ENCODE measurements at regions not wholly inside any gene's neighbourhood (a gene's known extent, or its start where the extent isn't known, plus 50 kb on each side); places are given as distances from the start of the nearest gene placed in this dataset.

DNA sequence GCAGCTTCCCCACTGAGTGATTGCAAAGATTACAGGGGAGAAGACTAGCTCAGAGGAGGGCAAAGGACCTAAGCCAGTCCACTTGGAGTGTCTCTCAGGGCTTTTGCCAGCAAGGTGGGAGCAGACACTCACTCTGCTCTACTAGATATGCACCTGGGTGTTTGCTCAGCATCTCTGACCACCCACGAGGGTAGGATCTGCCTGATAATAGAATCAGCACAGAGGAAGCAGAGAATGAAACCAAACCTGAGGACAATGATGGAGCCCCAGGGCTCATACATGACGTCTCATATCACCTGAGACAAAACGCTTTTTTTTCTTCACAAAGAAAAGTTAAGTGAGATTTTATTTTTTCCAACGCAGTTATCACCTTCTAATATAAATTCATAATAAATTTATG is 79.4 kb downstream of the RRAGC start:
- TF ChIP-seq, protein P1, sequence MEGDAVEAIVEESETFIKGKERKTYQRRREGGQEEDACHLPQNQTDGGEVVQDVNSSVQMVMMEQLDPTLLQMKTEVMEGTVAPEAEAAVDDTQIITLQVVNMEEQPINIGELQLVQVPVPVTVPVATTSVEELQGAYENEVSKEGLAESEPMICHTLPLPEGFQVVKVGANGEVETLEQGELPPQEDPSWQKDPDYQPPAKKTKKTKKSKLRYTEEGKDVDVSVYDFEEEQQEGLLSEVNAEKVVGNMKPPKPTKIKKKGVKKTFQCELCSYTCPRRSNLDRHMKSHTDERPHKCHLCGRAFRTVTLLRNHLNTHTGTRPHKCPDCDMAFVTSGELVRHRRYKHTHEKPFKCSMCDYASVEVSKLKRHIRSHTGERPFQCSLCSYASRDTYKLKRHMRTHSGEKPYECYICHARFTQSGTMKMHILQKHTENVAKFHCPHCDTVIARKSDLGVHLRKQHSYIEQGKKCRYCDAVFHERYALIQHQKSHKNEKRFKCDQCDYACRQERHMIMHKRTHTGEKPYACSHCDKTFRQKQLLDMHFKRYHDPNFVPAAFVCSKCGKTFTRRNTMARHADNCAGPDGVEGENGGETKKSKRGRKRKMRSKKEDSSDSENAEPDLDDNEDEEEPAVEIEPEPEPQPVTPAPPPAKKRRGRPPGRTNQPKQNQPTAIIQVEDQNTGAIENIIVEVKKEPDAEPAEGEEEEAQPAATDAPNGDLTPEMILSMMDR (IDR thresholded peaks at IDR 0.05; ENCODE audit: low read depth, low read length, missing control alignments): no peak
- H3K4me3 ChIP-seq (replicated peaks; ENCODE audit: low read depth, low read length): no peak overlapping the region
- no peak for DNase-seq (ENCODE audit: extremely low read depth, low read depth)

DNA sequence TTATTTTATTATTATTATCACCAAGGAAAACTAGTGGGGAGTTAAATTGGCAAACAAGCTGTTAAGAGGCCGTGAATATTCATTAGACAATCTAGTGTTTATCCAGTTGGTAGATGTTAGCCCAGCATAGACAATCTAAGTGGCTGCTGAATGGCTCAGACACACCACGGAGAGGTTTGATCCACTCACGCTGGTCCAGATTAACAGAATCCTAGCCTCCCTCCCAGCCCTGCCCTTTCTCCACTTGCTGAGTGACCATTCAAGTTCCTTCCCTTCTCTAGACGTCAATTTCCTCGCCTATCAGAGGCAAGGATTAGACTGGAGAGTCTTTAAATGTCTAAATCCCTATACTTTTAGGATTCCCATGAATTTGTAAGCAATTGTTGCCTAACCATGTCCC is 80.1 kb downstream of the RRAGC start:
- TF ChIP-seq, protein P1 (IDR thresholded peaks at IDR 0.05; ENCODE audit: low read depth, low read length, missing control alignments): no peak
- H3K4me3 ChIP-seq (replicated peaks; ENCODE audit: low read depth, low read length): no peak overlapping the region
- no peak for DNase-seq (ENCODE audit: extremely low read depth, low read depth)

DNA sequence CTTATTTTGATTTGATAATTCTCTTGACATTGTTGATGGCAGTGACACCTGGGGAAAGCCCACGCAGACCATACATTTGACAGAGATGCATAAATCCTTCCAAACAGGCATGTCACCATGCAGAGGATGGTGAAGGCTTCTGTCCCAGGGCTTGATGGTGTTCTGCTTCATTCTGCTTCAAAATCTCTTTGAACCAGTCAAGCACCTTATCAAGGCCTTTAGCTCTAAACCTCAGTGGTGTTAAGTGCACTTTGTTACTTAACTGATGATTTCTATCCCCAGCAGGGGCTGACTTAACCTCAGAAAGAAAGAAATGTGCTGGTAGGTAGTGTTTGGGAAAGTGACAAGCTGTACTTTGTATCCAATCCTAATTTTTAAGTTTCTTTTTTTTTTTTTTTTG is 81.1 kb downstream of the RRAGC start:
- TF ChIP-seq, protein P1 (IDR thresholded peaks at IDR 0.05; ENCODE audit: low read depth, low read length, missing control alignments): no peak
- no peak for DNase-seq (ENCODE audit: extremely low read depth, low read depth)
- H3K4me3 ChIP-seq (replicated peaks; ENCODE audit: low read depth, low read length): no peak overlapping the region

DNA sequence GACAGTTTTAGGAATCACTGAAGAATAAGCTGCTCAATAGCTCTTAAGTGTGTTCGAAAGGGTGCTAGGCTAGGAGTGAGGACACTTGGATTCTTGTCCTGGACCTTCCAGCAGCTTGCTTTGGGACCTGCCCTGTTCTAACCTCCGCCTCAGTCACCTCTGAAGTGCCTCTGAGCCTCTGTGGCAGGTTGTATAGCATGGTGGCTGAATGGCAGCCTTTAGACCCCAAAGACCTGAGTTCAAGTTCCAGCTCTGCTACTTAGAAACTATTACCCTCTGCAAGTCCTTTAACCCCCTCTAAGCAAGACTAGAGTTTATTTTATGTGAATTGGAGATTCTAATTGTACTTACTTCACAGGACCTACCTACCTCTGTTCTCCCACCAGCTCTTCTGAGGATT is 81.5 kb downstream of the RRAGC start:
- DNase-seq (ENCODE audit: extremely low read depth, low read depth): no peak
- no peak overlapping the region for H3K4me3 ChIP-seq (replicated peaks; ENCODE audit: low read depth, low read length)
- TF ChIP-seq, protein P1 (IDR thresholded peaks at IDR 0.05; ENCODE audit: low read depth, low read length, missing control alignments): no peak

DNA sequence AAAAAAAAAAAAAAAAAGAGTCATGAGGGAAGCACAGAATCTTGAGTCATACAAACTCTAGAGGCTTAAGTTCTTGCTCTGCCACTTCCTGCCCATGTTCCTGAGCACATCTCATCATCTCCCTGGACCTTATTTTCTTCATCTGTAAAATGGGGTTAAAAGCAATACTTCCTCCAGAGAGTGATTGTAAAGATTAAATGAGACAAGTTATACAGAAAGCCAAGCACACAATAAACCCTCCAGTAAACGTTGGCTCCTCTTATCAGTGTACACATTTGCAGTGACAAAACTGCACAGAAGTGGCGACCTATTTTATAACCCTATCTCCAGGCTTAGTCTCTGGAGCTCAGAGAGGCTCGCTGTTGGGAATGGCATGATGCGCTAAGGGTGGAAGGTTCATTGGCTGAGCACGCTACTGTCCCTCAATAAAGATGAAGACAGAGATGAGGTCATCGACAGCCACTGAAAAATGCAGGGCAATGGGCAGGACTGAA is 82.1 kb downstream of the RRAGC start:
- no peak overlapping the region for H3K4me3 ChIP-seq (replicated peaks; ENCODE audit: low read depth, low read length)
- TF ChIP-seq, protein P1 (IDR thresholded peaks at IDR 0.05; ENCODE audit: low read depth, low read length, missing control alignments): no peak
- DNase-seq (ENCODE audit: extremely low read depth, low read depth): no peak

DNA sequence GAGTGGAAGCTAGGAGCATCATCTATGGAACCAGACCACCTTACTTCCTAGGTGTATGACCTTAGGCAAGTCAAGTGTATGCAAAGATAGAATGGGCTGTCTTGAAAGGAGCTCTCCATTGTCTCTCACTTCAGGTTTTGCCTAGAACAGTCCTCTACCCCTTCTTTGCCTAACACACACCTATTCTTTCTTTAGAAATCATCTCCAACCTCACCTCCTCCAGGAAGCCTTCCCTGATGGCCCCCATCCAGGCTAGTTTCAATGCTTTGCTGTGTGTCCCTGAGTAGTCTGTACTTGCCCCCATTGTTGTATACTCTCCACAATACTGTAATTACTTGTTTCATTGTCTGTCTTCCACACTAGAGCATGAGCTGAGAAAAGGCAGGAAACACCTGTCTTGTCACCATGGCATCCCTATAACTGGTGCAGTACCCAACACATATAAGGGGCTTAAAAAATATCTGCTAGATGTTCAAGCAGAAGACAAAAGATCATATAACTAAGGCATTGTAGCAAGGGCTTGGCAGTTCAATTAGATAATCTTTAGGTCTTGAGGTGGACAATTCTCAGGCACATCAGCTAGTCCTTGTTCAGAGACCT is 83.0 kb downstream of the RRAGC start:
- H3K4me3 ChIP-seq (replicated peaks; ENCODE audit: low read depth, low read length): no peak overlapping the region
- TF ChIP-seq, protein P1 (IDR thresholded peaks at IDR 0.05; ENCODE audit: low read depth, low read length, missing control alignments): no peak
- DNase-seq (ENCODE audit: extremely low read depth, low read depth): no peak
